ENCODE measurements at regions not wholly inside any gene's neighbourhood (a gene's known extent, or its start where the extent isn't known, plus 50 kb on each side); places are given as distances from the start of the nearest gene placed in this dataset.

GRCh38 chr11:92685049-92685448 is 284.4 kb upstream of the MTNR1B start:
- TF ChIP-seq CTCF (IDR thresholded peaks at IDR 0.05) (no peak), POLR2A (IDR thresholded peaks at IDR 0.05) (no peak), POLR2AphosphoS5 (IDR thresholded peaks at IDR 0.05) (no peak), EP300 (IDR thresholded peaks at IDR 0.05; ENCODE audit: low read depth) (no peak)

All from transverse colon (tissue), 4 donors.